ENCODE measurements at regions not wholly inside any gene's neighbourhood (a gene's known extent, or its start where the extent isn't known, plus 50 kb on each side); places are given as distances from the start of the nearest gene placed in this dataset.

DNA sequence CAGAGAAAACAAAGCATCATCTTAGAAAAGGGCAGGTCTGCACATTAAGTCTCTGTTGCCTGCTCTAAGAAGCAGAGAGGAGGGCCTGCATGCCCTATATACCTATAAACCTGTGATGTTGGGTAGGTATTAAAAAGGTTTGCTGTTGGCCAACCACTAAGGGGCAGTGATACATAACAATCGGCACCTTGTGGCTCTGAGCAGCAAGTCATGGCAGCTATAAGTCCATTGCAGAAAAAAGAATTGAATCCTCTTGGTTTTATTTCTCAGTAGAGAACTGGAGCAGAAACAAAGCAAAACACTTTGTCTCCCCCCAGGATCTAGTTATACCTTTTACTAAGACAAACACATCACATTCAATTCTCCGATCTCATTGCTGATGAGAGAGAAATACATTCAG is 1364.4 kb downstream of the STIM2 start:
- TF ChIP-seq POLR2A (IDR thresholded peaks at IDR 0.05): no peak
- TF ChIP-seq, protein P1, sequence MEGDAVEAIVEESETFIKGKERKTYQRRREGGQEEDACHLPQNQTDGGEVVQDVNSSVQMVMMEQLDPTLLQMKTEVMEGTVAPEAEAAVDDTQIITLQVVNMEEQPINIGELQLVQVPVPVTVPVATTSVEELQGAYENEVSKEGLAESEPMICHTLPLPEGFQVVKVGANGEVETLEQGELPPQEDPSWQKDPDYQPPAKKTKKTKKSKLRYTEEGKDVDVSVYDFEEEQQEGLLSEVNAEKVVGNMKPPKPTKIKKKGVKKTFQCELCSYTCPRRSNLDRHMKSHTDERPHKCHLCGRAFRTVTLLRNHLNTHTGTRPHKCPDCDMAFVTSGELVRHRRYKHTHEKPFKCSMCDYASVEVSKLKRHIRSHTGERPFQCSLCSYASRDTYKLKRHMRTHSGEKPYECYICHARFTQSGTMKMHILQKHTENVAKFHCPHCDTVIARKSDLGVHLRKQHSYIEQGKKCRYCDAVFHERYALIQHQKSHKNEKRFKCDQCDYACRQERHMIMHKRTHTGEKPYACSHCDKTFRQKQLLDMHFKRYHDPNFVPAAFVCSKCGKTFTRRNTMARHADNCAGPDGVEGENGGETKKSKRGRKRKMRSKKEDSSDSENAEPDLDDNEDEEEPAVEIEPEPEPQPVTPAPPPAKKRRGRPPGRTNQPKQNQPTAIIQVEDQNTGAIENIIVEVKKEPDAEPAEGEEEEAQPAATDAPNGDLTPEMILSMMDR (IDR thresholded peaks at IDR 0.05): no peak
